ENCODE measurements at regions not wholly inside any gene's neighbourhood (a gene's known extent, or its start where the extent isn't known, plus 50 kb on each side); places are given as distances from the start of the nearest gene placed in this dataset.

DNA sequence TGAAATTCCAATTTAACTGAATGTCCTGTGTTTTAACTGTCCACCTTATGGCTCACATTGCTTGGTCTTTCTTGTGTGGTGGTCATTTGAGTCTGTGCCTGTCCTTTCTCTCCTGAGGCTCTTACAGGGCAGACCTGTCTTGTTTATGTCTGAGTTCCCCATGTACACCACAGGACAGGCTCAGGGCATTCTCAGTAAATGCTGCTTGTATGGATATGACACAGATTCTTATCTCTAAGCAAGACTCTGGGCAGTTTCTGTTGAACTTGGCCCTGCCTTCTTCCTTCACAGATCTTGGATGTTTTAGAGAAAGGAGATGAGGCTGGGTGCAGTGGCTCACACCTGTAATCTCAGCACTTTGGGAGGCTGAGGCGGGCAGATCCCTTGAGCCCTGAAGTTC, 159.1 kb upstream of the CSF3R start (continued):
- TF ChIP-seq SRF (IDR thresholded peaks at IDR 0.05; ENCODE audit: low read depth, low read length), result no peak
- no peak for TF ChIP-seq PHF8 (conservative IDR thresholded peaks at IDR 0.05; ENCODE audit: low read depth, low read length)
- no peak for TF ChIP-seq TAF1 (IDR thresholded peaks at IDR 0.05; ENCODE audit: low read depth, low read length)
- TF ChIP-seq JUN (IDR thresholded peaks at IDR 0.05; ENCODE audit: low read depth, low read length), result no peak
- no peak for TF ChIP-seq SP4 (IDR thresholded peaks at IDR 0.05; ENCODE audit: low read length)
- TF ChIP-seq YY1 (IDR thresholded peaks at IDR 0.05; ENCODE audit: low read depth, low read length), result no peak

All from H1 (cell line).